CD14-positive monocyte (primary cell): ENCODE measurements at regions not wholly inside any gene's neighbourhood (a gene's known extent, or its start where the extent isn't known, plus 50 kb on each side); places are given as distances from the start of the nearest gene placed in this dataset.

ENCODE experiments used
- DNase-seq, 3 donors: peaks; one replicate each; pipeline ENCODE4 v3.0.0-alpha.2; 2011 to 2022
- H2AFZ ChIP-seq: 2 replicates; pipeline ENCODE4 v1.6.0; 2012; ENCODE audit warnings: mild to moderate bottlenecking, low read depth, low read length, inconsistent platforms; ENCODE audit not compliant: insufficient read depth, poor library complexity, severe bottlenecking
- H3K27ac ChIP-seq, 2 donors: 1 replicate in 1 of 2; 2 replicates in 1 of 2; pipeline ENCODE4 v1.5.1; 2012 to 2013; ENCODE audit warnings: low read length in 2 of 2, control low read depth in 1 of 2, inconsistent platforms in 1 of 2, low read depth in 1 of 2, mild to moderate bottlenecking in 1 of 2
- H3K27me3 ChIP-seq, 2 donors: one replicate each; pipeline versions ENCODE4 v1.6.0 to v1.6.1; 2011 to 2013; ENCODE audit warnings: low read length in 2 of 2; ENCODE audit not compliant: control insufficient read depth in 2 of 2, insufficient read depth in 2 of 2
- H3K36me3 ChIP-seq, 2 donors: replicated peaks in 1 of 2; 1 replicate in 1 of 2; 2 replicates in 1 of 2; pipeline versions ENCODE4 v1.5.1 to v1.6.1; 2012 to 2013; ENCODE audit warnings: low read length in 2 of 2, control low read depth in 1 of 2, inconsistent platforms in 1 of 2, mild to moderate bottlenecking in 1 of 2; ENCODE audit not compliant: insufficient read depth in 2 of 2, control insufficient read depth in 1 of 2
- H3K4me1 ChIP-seq, 2 donors: 1 replicate in 1 of 2; 2 replicates in 1 of 2; pipeline versions ENCODE4 v1.5.1 to v1.6.1; 2012 to 2013; ENCODE audit warnings: low read length in 2 of 2, control low read depth in 1 of 2, inconsistent platforms in 1 of 2, mild to moderate bottlenecking in 1 of 2, moderate library complexity in 1 of 2; ENCODE audit not compliant: insufficient read depth in 2 of 2, control insufficient read depth in 1 of 2
- H3K4me2 ChIP-seq: replicated peaks from 2 replicates; pipeline ENCODE3; 2012; ENCODE audit warnings: low read length, moderate library complexity, mild to moderate bottlenecking; ENCODE audit not compliant: poor library complexity, severe bottlenecking; ENCODE audit errors: extremely low read depth
- H3K4me3 ChIP-seq, 3 experiments: fragments of 200-600 bp in 1 of 3; sonication (generic) in 1 of 3; replicated peaks in 1 of 3; 1 replicate in 2 of 3; 2 replicates in 1 of 3; pipeline ENCODE4 v1.5.1; 2011 to 2013; ENCODE audit warnings: low read length in 3 of 3, mild to moderate bottlenecking in 3 of 3, control low read depth in 2 of 3, low read depth in 2 of 3, inconsistent platforms in 1 of 3, moderate library complexity in 1 of 3
- H3K79me2 ChIP-seq: 2 replicates; pipeline ENCODE4 v1.6.0; 2012; ENCODE audit warnings: mild to moderate bottlenecking, control low read depth, inconsistent platforms, low read length, moderate library complexity; ENCODE audit not compliant: insufficient read depth
- H3K9ac ChIP-seq: 2 replicates; pipeline ENCODE4 v1.6.0; 2017; ENCODE audit warnings: low read length, mild to moderate bottlenecking; ENCODE audit not compliant: insufficient read depth, poor library complexity, severe bottlenecking
- H3K9me3 ChIP-seq, 2 donors: replicated peaks in 1 of 2; 1 replicate in 1 of 2; 2 replicates in 1 of 2; pipeline versions ENCODE4 v1.5.1 to v1.6.1; 2012 to 2013; ENCODE audit warnings: low read length in 2 of 2, control low read depth in 1 of 2; ENCODE audit not compliant: control insufficient read depth in 1 of 2, insufficient read depth in 1 of 2
- H4K20me1 ChIP-seq: 2 replicates; pipeline ENCODE4 v1.6.0; 2012; ENCODE audit warnings: mild to moderate bottlenecking, low read length, control low read depth, moderate library complexity; ENCODE audit not compliant: insufficient read depth
- H3K27ac Mint-ChIP-seq, 7 donors: one replicate each; pipeline ENCODE4 v1.8.0; 2020; ENCODE audit warnings: mild to moderate bottlenecking in 7 of 7, mixed read lengths in 7 of 7, moderate library complexity in 6 of 7, inconsistent platforms in 2 of 7
- H3K27me3 Mint-ChIP-seq, 3 donors: one replicate each; pipeline ENCODE4 v1.8.0; 2021 to 2022; ENCODE audit warnings: low read depth in 3 of 3, mild to moderate bottlenecking in 3 of 3, mixed read lengths in 3 of 3, moderate library complexity in 3 of 3, inconsistent platforms in 1 of 3
- H3K36me3 Mint-ChIP-seq, 2 donors: one replicate each; pipeline ENCODE4 v1.8.0; 2020; ENCODE audit warnings: mixed read lengths in 2 of 2, inconsistent platforms in 1 of 2, mild to moderate bottlenecking in 1 of 2
- H3K4me1 Mint-ChIP-seq: one replicate; pipeline ENCODE4 v1.8.0; 2020; ENCODE audit warnings: mild to moderate bottlenecking, mixed read lengths
- H3K4me3 Mint-ChIP-seq, 2 donors: one replicate each; pipeline ENCODE4 v1.8.0; 2020; ENCODE audit warnings: mild to moderate bottlenecking in 2 of 2, mixed read lengths in 2 of 2, moderate library complexity in 1 of 2
- H3K9me3 Mint-ChIP-seq, 7 donors: one replicate each; pipeline ENCODE4 v1.8.0; 2020 to 2022; ENCODE audit warnings: mixed read lengths in 7 of 7, mild to moderate bottlenecking in 6 of 7, moderate library complexity in 6 of 7, inconsistent platforms in 2 of 7
- CTCF ChIP-seq: fragments of 200-600 bp; IDR thresholded peaks from one replicate; pipeline ENCODE4 v1.8.0; 2022; ENCODE audit warnings: antibody characterized with exemption, mild to moderate bottlenecking
- WGBS: methylation state at CpG from one replicate; pipeline ENCODE4 v1.1.5; 2013; ENCODE audit warnings: missing lambda C conversion rate; ENCODE audit not compliant: insufficient coverage; 5-methylcytosine and 5-hydroxymethylcytosine counted together
- intact Hi-C, 2 donors: fragments of 100-400 bp; cut with micrococcal nuclease; formaldehyde crosslinking; loops; one replicate each; pipeline versions ENCODE4 v1.15.0 to v1.15.1; 2023

GRCh38 chr4:59647500-59647899, 1552.6 kb upstream of the ADGRL3 start:
- Histone ChIP-seq H3K27ac (no peak overlapping the region), H3K27me3 (no peaks in the 10 kb centered on the region), H3K4me3 (no peak overlapping the region), H3K79me2 (no peaks in the 10 kb centered on the region), H3K9ac (no peak overlapping the region), H2AFZ (no peak overlapping the region), H3K4me1 (no peaks in the 10 kb centered on the region), H3K9me3 (peaks cover 6 to 8% of the 10 kb centered on the region in 2 donors), H4K20me1 (no peaks in the 10 kb centered on the region), H3K4me2 (no peak overlapping the region), H3K36me3 (no peaks in the 10 kb centered on the region)
- DNase-seq, result no peak
- Mint-ChIP-seq H3K36me3 (no peaks in the 10 kb centered on the region), H3K4me3 (no peak overlapping the region), H3K27ac (no peak overlapping the region), H3K9me3 (peaks cover 4 to 12% (median 6%) of the 10 kb centered on the region in 7 donors), H3K27me3 (peaks cover 0 to 5% (median 0%) of the 10 kb centered on the region in 3 donors), H3K4me1 (no peaks in the 10 kb centered on the region)
- no peak for TF ChIP-seq CTCF
- intact Hi-C loops, result no loop called here

DNA sequence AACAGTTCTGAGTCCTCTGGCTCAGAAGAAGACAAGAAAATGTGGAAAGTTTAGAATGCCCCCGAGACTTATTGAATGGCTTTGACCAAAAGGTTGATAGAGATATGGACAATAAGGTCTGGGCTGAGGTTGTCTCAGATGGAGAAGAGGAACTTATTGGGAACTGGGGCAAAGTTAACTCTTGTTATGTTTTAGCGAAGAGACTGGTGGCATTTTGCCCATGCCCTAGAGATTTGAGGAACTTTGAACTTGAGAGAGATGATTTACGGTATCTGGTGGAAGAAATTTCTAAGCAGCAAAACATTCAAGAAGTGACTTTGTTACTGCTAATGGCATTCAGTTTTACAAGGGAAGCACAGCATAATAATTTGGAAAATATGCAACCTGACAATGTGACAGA, 1549.3 kb upstream of the ADGRL3 start:
- H3K36me3 ChIP-seq, result no peaks in the 10 kb centered on the region
- H3K4me1 ChIP-seq, result no peaks in the 10 kb centered on the region
- H3K4me3 ChIP-seq, result no peak overlapping the region
- H3K9me3 ChIP-seq, result peaks cover 11 to 12% of the 10 kb centered on the region in 2 donors
- no peak overlapping the region for H3K27ac ChIP-seq
- no peaks in the 10 kb centered on the region for H3K79me2 ChIP-seq
- H4K20me1 ChIP-seq, result no peaks in the 10 kb centered on the region
- peaks cover 0 to 4% (median 0%) of the 10 kb centered on the region in 3 donors for H3K27me3 Mint-ChIP-seq
- no peak overlapping the region for H3K4me3 Mint-ChIP-seq
- 24% methylated on average over 3 of the region's 3 CpGs for WGBS
- no peaks in the 10 kb centered on the region for H3K36me3 Mint-ChIP-seq
- no peak overlapping the region for H3K9ac ChIP-seq
- H3K27ac Mint-ChIP-seq, result no peak overlapping the region
- TF ChIP-seq CTCF, result no peak
- no peak for DNase-seq
- no peaks in the 10 kb centered on the region for H3K4me1 Mint-ChIP-seq
- intact Hi-C loops, result no loop called here
- no peak overlapping the region for H3K4me2 ChIP-seq
- H3K27me3 ChIP-seq, result no peaks in the 10 kb centered on the region
- peaks cover 4 to 16% (median 7%) of the 10 kb centered on the region in 7 donors for H3K9me3 Mint-ChIP-seq
- H2AFZ ChIP-seq, result no peak overlapping the region
